Stomach (tissue), 8 donors: ENCODE measurements at regions not wholly inside any gene's neighbourhood (a gene's known extent, or its start where the extent isn't known, plus 50 kb on each side); places are given as distances from the start of the nearest gene placed in this dataset.

Source experiments
- DNase-seq, 2 donors: peaks; one replicate each; pipeline versions ENCODE4 v3.0.0 to v3.0.0-alpha.2; 2013 to 2019
- H3K27ac ChIP-seq, 5 donors: fragments of 200-600 bp in 4 of 5; sonication (generic) in 4 of 5; one replicate each; pipeline ENCODE4 v1.5.1; 2013 to 2019; ENCODE audit warnings: mild to moderate bottlenecking in 1 of 5, moderate library complexity in 1 of 5
- H3K27me3 ChIP-seq, 3 donors: fragments of 200-600 bp; sonication (generic); one replicate each; pipeline ENCODE4 v1.5.1; 2017 to 2019; ENCODE audit warnings: mixed run types in 1 of 3
- H3K36me3 ChIP-seq, 4 donors: fragments of 200-600 bp; sonication (generic); 1 replicate in 3 of 4; 2 replicates in 1 of 4; pipeline ENCODE4 v1.5.1; 2016 to 2019
- H3K4me1 ChIP-seq, 4 donors: fragments of 200-600 bp; sonication (generic); one replicate each; pipeline ENCODE4 v1.5.1; 2016 to 2019
- H3K4me3 ChIP-seq, 4 donors: fragments of 200-600 bp; sonication (generic) in 3 of 4; one replicate each; pipeline ENCODE4 v1.5.1; 2016 to 2019; ENCODE audit warnings: mild to moderate bottlenecking in 1 of 4
- H3K9me3 ChIP-seq, 4 donors: fragments of 200-600 bp; sonication (generic); one replicate each; pipeline ENCODE4 v1.5.1; 2016 to 2019
- EP300 ChIP-seq: sonication (generic); formaldehyde crosslinking; IDR thresholded peaks from one replicate; pipeline ENCODE4 v1.6.1; 2017; ENCODE audit warnings: antibody characterized with exemption
- POLR2A ChIP-seq, 4 donors: fragments of 450-650 bp; IDR thresholded peaks; one replicate each; pipeline ENCODE4 v1.6.1; 2016; ENCODE audit warnings: antibody characterized with exemption in 4 of 4, control low read depth in 2 of 4, mild to moderate bottlenecking in 1 of 4, moderate library complexity in 1 of 4
- POLR2AphosphoS5 ChIP-seq, 3 donors: sonication (generic); formaldehyde crosslinking; IDR thresholded peaks; one replicate each; pipeline ENCODE4 v1.6.1; 2016; ENCODE audit warnings: antibody characterized with exemption in 3 of 3
- WGBS, 5 donors: extraction: QIAGEN DNeasy Blood & Tissue Kit in 3 of 5; methylation state at CpG; one replicate each; pipeline versions ENCODE4 v1.1.5 to v1.1.7; 2013 to 2018; 5-methylcytosine and 5-hydroxymethylcytosine counted together
- intact Hi-C: fragments of 100-400 bp; cut with DNase I; formaldehyde crosslinking; loops from one replicate; pipeline ENCODE4 v1.15.1; 2023; ENCODE audit warnings: low total_unique reads
- TF ChIP-seq, protein P1 (sequence below), 7 experiments: fragments of 450-650 bp in 4 of 7; fragments of 200-600 bp in 3 of 7; sonication (generic) in 3 of 7; IDR thresholded peaks; one replicate each; pipeline ENCODE4 v1.5.1; 2016 to 2019; ENCODE audit warnings: antibody characterized with exemption in 7 of 7, control low read depth in 2 of 7, mild to moderate bottlenecking in 1 of 7
- donor health status: healthy with polysubstance abuse.
- donor health status: Bipolar disorder and iron deficiency.
- donor health status: healthy.

DNA sequence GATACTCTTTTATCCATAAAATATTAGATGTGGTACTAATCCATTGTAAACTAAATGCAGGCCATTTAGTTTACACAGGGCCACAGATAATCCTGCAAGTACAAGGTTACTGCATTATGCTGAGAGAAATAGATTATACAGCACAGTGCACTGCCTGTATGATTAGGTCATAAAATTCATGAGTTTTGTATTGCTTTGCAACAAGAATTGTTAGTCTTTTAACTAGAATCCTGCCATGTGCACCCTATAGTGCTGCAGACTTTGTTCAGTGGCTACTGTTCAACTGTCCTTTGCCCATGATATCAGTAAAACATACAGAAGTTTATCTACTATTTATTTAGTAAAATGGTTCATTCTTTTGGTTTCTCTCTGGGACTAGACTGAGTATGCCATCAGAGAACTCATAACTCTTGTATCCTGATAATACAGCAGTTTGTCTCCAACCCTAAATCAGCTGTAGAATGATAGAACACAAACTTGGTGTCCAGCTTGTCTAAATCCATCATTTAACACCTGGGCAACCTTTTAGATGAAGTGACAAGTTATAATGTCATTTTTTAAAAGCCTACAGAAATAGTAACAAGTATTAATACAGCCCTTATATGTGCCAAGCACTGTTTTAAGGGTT, 291.2 kb downstream of the TMEM167A start:
- TF ChIP-seq POLR2AphosphoS5 (IDR thresholded peaks at IDR 0.05) (no peak), POLR2A (IDR thresholded peaks at IDR 0.05) (no peak), EP300 (no peak)
- TF ChIP-seq, protein P1, sequence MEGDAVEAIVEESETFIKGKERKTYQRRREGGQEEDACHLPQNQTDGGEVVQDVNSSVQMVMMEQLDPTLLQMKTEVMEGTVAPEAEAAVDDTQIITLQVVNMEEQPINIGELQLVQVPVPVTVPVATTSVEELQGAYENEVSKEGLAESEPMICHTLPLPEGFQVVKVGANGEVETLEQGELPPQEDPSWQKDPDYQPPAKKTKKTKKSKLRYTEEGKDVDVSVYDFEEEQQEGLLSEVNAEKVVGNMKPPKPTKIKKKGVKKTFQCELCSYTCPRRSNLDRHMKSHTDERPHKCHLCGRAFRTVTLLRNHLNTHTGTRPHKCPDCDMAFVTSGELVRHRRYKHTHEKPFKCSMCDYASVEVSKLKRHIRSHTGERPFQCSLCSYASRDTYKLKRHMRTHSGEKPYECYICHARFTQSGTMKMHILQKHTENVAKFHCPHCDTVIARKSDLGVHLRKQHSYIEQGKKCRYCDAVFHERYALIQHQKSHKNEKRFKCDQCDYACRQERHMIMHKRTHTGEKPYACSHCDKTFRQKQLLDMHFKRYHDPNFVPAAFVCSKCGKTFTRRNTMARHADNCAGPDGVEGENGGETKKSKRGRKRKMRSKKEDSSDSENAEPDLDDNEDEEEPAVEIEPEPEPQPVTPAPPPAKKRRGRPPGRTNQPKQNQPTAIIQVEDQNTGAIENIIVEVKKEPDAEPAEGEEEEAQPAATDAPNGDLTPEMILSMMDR (IDR thresholded peaks at IDR 0.05), result no peak
- Histone ChIP-seq H3K36me3 (no peaks in the 10 kb centered on the region), H3K27me3 (no peaks in the 10 kb centered on the region), H3K4me1 (peaks cover 0 to 3% (median 0%) of the 10 kb centered on the region in 4 donors), H3K27ac (no peak overlapping the region), H3K4me3 (no peak overlapping the region), H3K9me3 (peaks cover 0 to 4% (median 0%) of the 10 kb centered on the region in 4 donors)
- no peak for DNase-seq
- intact Hi-C loops, result no loop called here

DNA sequence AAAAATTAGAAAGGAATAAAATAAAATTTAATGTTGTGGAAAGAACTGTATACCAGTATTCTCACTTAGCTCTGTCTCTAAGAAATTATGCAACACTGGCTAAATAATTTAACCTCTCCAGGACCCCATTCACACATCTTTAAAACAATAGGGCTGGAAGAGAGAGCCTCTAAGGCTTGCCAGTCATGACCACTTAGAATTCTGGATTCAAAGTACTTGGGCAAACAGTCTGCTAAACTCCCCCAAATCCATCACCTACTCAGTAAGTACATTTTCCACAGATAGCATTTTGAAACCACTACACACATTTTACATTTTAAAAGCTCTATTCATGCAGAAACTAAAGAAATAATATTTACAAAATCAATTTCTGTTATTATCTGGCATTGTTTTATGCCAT, 291.7 kb downstream of the TMEM167A start:
- TF ChIP-seq POLR2AphosphoS5 (IDR thresholded peaks at IDR 0.05) (no peak), POLR2A (IDR thresholded peaks at IDR 0.05) (no peak), EP300 (no peak)
- TF ChIP-seq, protein P1 (IDR thresholded peaks at IDR 0.05), result no peak
- no peak overlapping the region for H3K4me3 ChIP-seq
- no peaks in the 10 kb centered on the region for H3K9me3 ChIP-seq

DNA sequence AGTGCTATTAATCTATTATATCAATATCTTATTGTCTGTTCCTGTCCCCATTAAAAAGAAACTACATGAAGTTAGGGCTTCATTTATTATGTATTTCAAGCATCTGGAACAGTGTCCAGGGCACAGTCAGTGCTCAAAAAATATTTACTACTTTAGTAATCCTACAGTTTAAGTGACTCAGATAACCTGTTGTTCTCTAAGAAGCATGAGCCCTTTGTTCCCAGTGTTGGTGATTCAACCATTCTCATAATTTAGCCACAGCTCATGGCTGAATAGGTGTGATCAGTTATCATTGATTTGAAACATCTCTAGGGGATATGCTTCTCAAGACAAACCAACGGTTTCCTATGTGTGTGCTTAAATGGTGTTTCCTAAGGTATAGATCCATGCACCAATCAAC, 292.7 kb downstream of the TMEM167A start:
- Histone ChIP-seq H3K36me3 (no peaks in the 10 kb centered on the region), H3K27me3 (no peaks in the 10 kb centered on the region), H3K27ac (no peak overlapping the region), H3K4me3 (no peak overlapping the region), H3K9me3 (no peaks in the 10 kb centered on the region), H3K4me1 (peaks cover 0 to 3% (median 0%) of the 10 kb centered on the region in 4 donors)
- DNase-seq, result no peak
- intact Hi-C loops, result no loop called here
- 54 to 100% (median 97%) methylated on average over 1 of the region's 1 CpG for WGBS, 5 donors
- TF ChIP-seq POLR2A (IDR thresholded peaks at IDR 0.05) (no peak), EP300 (no peak)

More for the DNA sequence above, 291.7 kb downstream of the TMEM167A start:
- intact Hi-C loops, result no loop called here
- DNase-seq, result no peak
- H3K27me3 ChIP-seq, result no peaks in the 10 kb centered on the region
- no peak overlapping the region for H3K27ac ChIP-seq
- H3K4me1 ChIP-seq, result peaks cover 0 to 3% (median 0%) of the 10 kb centered on the region in 4 donors
- H3K36me3 ChIP-seq, result no peaks in the 10 kb centered on the region

DNA sequence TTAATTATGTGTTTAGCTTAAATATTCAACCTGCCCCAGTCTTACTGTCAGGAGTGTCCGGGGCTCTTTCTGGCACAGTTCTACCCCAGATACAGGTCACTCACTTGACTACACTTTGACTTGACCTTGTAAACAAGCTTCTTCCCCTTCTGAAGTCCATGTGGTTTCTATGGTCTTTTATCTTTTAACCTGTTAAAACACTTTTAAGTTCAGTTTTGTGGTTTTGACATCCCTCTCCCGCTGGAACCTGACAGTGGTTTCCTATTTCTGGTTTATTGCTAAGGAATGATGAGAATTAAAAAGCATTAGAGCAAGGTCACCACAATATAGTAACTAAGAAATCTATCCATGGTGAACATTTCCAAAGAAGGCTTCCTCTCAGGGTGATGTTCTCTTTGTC, 300.1 kb downstream of the TMEM167A start:
- no peaks in the 10 kb centered on the region for H3K36me3 ChIP-seq
- H3K27ac ChIP-seq, result no peak overlapping the region
- H3K4me3 ChIP-seq, result no peak overlapping the region
- WGBS, 5 donors, result 36 to 77% (median 61%) methylated on average over 2 of the region's 2 CpGs
- no peak for DNase-seq
- H3K27me3 ChIP-seq, result no peaks in the 10 kb centered on the region
- no peaks in the 10 kb centered on the region for H3K9me3 ChIP-seq
- TF ChIP-seq EP300 (no peak), POLR2AphosphoS5 (IDR thresholded peaks at IDR 0.05) (no peak), POLR2A (IDR thresholded peaks at IDR 0.05) (no peak)
- TF ChIP-seq, protein P1 (IDR thresholded peaks at IDR 0.05), result no peak
- intact Hi-C loops, result no loop called here
- no peaks in the 10 kb centered on the region for H3K4me1 ChIP-seq

DNA sequence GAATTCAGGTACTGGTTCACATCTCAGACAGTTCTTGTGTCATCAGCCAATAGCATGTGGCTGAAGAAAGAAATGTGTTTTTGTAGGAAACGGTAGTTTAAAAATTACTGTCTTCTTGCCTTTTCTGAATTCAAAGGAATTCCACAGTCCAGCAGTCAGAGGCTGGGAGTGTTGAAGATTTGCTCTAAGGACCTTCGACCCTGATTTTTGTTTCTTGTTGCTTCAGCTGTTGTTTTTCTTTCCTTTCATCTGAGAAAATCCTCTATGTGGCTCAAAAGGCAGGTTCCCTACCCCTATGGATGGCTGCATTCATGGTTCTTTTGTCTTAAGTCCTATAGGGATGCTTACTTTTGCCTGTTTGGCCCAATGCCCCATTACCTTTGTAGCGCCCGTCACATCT, 304.9 kb downstream of the TMEM167A start:
- Histone ChIP-seq H3K36me3 (no peaks in the 10 kb centered on the region), H3K4me1 (no peaks in the 10 kb centered on the region), H3K27me3 (no peaks in the 10 kb centered on the region), H3K27ac (no peak overlapping the region), H3K4me3 (no peak overlapping the region), H3K9me3 (no peaks in the 10 kb centered on the region)
- TF ChIP-seq EP300 (no peak), POLR2A (IDR thresholded peaks at IDR 0.05) (no peak), POLR2AphosphoS5 (IDR thresholded peaks at IDR 0.05) (no peak)
- TF ChIP-seq, protein P1 (IDR thresholded peaks at IDR 0.05), result no peak
- intact Hi-C loops, result no loop called here
- no peak for DNase-seq
- 85 to 90% (median 89%) methylated on average over 4 of the region's 4 CpGs for WGBS, 5 donors
